ENCODE measurements at regions not wholly inside any gene's neighbourhood (a gene's known extent, or its start where the extent isn't known, plus 50 kb on each side); places are given as distances from the start of the nearest gene placed in this dataset.
"Not testable (repeated sequence)": the region's sequence is repeated elsewhere in the genome, so short reads cannot be mapped to it uniquely, and the experiment has no call there.

DNA sequence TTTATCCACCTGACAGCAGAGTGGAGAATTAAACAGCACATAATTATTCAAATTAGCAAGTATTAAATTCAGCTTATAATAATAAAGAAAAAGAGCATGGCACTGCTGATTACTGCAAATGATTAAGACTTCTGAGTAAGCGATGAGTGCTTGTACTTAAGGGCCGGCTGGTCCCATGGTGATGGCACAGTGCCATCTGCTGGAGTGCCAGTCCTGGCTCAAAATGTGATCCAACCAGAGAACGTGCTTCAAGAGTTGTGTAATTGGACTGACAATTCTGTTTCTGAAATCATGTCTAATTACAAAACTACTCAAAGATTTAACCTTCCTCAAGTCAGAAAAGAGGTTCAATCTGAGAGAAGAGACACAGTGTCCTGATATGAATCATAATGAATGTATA is 181.6 kb upstream of the RGS17 start:
- TF ChIP-seq CTCF (IDR thresholded peaks at IDR 0.05; ENCODE audit: low read depth, low read length, missing control alignments): peak; percentile 65
- no peak overlapping the region for H3K4me3 ChIP-seq (ENCODE audit: low read depth, low read length)
- peak; percentile 13 for DNase-seq (ENCODE audit: low read depth)

DNA sequence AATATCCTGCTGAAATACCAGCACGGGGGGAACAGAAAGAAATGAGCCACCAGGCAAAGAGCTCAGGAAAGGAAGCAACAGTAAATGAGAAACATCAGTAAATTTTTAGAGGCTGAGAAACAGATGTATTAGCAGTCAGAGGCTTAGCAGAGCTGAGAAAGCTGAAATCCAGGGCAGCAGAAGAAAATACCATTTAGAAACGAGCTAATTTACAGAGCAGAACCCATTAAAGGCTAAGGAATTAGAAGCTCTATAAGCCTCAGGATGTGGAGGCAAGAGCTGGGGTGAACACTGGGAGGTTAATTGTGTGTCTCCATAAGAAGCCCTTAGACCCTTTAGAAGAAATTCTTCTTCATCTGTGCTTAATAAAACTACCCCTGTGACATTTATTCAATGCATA is 178.6 kb upstream of the RGS17 start:
- TF ChIP-seq CTCF (IDR thresholded peaks at IDR 0.05; ENCODE audit: low read depth, low read length, missing control alignments): no peak
- no peak for DNase-seq (ENCODE audit: low read depth)
- no peak overlapping the region for H3K4me3 ChIP-seq (ENCODE audit: low read depth, low read length)

DNA sequence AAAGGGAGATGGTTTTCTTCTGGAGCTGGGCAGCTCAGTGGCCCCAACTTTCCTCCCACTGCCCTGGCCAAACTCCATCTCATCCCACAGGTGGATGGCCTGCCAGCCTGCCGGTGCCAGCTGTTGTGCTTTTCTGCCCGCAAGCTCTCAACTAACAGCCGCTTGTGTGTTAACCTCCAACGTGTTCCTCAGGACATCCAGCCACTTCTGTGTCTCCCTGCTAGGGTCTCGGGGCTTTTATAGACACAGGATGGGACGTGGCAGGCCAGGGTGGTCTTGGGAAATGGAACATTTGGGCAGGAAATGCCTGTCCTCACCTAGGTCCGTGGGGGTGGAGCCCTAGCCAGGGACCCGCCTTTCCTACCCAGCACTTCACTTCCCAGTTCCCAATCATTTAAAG is 171.1 kb upstream of the RGS17 start:
- no peak for TF ChIP-seq CTCF (IDR thresholded peaks at IDR 0.05; ENCODE audit: low read depth, low read length, missing control alignments)
- no peak for DNase-seq (ENCODE audit: low read depth)
- no peak overlapping the region for H3K4me3 ChIP-seq (ENCODE audit: low read depth, low read length)

GRCh38 chr6:153301602-153302001 is 170.5 kb upstream of the RGS17 start:
- no peak for TF ChIP-seq CTCF (IDR thresholded peaks at IDR 0.05; ENCODE audit: low read depth, low read length, missing control alignments)
- no peak overlapping the region for H3K4me3 ChIP-seq (ENCODE audit: low read depth, low read length)
- DNase-seq (ENCODE audit: low read depth): no peak

DNA sequence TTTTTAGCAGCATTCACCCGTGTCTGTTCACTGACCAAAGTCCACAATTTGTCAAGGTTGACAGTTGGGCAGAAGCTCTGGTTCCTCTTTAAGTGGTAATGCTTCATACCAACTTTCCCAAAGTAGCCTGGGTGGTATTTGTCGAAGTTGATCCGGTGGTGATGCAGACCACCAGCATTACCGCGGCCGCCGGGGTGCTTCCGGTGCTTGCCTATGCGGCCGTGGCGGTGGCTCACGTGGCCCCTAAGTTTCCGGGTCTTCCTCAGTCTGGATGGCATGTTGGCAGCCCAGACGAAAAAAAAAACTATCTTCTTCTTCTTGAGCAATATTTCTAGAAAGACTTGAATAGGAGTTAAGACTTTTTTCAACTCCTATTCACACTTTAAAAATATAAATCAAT is 151.4 kb upstream of the RGS17 start:
- DNase-seq (ENCODE audit: low read depth); H3K4me3 ChIP-seq (ENCODE audit: low read depth, low read length): not testable (repeated sequence)

DNA sequence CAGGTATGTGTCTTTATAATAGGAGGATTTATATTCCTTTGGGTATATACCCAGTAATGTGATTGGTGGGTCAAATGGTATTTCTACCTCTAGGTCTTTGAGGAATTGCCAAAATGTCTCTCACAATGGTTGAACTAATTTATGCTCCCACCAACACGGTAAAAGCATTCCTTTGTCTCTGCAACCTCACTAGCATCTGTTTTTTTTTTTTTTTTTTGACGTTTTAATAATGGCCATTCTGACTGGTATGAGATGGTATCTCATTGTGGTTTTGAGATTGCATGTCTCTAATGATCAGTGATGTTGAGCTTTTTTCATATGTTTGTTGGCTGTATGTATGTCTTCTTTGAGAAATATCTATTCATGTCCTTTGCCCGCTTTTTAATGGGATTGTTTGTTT is 144.9 kb upstream of the RGS17 start:
- DNase-seq (ENCODE audit: low read depth): no peak
- H3K4me3 ChIP-seq (ENCODE audit: low read depth, low read length): no peak overlapping the region
- no peak for TF ChIP-seq CTCF (IDR thresholded peaks at IDR 0.05; ENCODE audit: low read depth, low read length, missing control alignments)

DNA sequence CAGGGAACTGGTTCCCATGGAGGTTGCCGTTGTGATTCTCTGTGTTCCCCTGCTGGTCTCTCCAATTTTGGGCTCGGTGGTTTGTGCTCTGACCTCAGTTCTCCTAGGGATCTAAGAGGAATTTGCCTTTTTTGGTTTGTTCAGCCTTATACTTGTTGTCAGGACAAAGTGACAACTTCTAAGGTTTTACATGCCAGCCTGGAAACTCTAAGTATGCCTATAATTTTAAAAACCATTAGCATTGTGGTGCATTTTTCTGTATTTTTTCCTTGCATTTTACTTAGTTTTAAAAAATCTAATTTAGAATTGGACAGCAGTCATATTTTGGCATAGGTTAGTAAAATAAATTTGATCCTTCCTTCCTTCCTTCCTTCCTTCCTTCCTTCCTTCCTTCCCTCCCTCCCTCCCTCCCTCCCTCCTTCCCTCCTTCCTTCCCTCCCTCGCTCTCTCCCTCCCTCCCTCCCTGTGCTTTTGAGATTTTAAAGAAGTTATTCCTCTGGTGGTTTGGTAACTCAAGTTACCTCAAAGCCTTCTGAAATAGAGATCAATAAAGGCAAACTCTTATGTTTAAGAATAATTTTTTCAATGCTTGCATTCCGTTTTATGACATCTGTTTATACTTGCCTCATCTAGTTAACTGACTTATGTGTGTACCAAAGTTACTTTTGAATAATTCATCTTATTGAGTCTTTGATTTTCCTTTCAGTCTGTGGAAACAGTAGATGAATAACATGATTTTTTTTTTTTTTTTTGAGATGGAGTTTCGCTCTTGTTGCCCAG is 141.3 kb upstream of the RGS17 start:
- no peak for TF ChIP-seq CTCF (IDR thresholded peaks at IDR 0.05; ENCODE audit: low read depth, low read length, missing control alignments)
- no peak for DNase-seq (ENCODE audit: low read depth)
- no peak overlapping the region for H3K4me3 ChIP-seq (ENCODE audit: low read depth, low read length)

Measured in GM12864 (cell line).